ENCODE measurements at regions not wholly inside any gene's neighbourhood (a gene's known extent, or its start where the extent isn't known, plus 50 kb on each side); places are given as distances from the start of the nearest gene placed in this dataset.

DNA sequence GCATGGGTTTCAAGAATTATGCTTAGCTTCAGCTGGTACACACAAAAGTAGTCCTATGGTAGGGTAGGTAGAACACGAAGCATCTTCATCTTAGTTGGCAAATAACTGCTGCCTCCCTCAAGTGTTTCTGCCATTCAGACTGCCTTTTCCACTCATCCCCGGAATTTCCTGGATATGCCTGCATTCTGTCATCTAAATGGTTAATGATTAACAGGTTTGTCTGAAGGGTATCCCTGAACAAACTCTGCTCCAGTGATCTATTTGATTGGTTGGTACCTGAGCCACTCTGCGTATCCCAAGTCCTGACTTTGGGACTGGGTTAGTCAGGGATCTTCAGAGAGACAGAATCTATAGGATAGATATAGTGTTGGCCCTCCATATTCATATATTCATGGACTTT lies 272.3 kb upstream of the RAG2 start:
- TF ChIP-seq, protein P1, sequence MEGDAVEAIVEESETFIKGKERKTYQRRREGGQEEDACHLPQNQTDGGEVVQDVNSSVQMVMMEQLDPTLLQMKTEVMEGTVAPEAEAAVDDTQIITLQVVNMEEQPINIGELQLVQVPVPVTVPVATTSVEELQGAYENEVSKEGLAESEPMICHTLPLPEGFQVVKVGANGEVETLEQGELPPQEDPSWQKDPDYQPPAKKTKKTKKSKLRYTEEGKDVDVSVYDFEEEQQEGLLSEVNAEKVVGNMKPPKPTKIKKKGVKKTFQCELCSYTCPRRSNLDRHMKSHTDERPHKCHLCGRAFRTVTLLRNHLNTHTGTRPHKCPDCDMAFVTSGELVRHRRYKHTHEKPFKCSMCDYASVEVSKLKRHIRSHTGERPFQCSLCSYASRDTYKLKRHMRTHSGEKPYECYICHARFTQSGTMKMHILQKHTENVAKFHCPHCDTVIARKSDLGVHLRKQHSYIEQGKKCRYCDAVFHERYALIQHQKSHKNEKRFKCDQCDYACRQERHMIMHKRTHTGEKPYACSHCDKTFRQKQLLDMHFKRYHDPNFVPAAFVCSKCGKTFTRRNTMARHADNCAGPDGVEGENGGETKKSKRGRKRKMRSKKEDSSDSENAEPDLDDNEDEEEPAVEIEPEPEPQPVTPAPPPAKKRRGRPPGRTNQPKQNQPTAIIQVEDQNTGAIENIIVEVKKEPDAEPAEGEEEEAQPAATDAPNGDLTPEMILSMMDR (IDR thresholded peaks at IDR 0.05; ENCODE audit: poor library complexity, severe bottlenecking) = no peak
- TF ChIP-seq POLR2AphosphoS5 (IDR thresholded peaks at IDR 0.05) = no peak
